Ovary (tissue), 3 donors: ENCODE measurements at regions not wholly inside any gene's neighbourhood (a gene's known extent, or its start where the extent isn't known, plus 50 kb on each side); places are given as distances from the start of the nearest gene placed in this dataset.

ENCODE experiments used
- CTCF ChIP-seq, 3 donors: fragments of 450-650 bp in 2 of 3; fragments of 200-600 bp in 1 of 3; IDR thresholded peaks; one replicate each; pipeline versions ENCODE4 v1.5.1 to v1.8.0; 2016 to 2022; ENCODE audit warnings: antibody characterized with exemption in 3 of 3, mild to moderate bottlenecking in 1 of 3
- POLR2A ChIP-seq: fragments of 450-650 bp; IDR thresholded peaks from one replicate; pipeline ENCODE4 v1.6.1; 2017; ENCODE audit warnings: antibody characterized with exemption, mild to moderate bottlenecking, moderate library complexity
- donor health status: DM: no; HTN: no; CAD: no.

GRCh38 chr12:13472690-13473089 lies 276.2 kb downstream of the EMP1 start:
- TF ChIP-seq CTCF (IDR thresholded peaks at IDR 0.05) (no peak), POLR2A (no peak)
